Keratinocyte (primary cell): ENCODE measurements at regions not wholly inside any gene's neighbourhood (a gene's known extent, or its start where the extent isn't known, plus 50 kb on each side); places are given as distances from the start of the nearest gene placed in this dataset.

Experiments used
- EZH2 ChIP-seq: IDR thresholded peaks from one replicate; pipeline ENCODE4 v1.6.1; 2012; ENCODE audit warnings: inconsistent platforms, mild to moderate bottlenecking, low read length, moderate library complexity
- TF ChIP-seq, protein P1 (sequence below), 3 experiments: IDR thresholded peaks in 1 of 3; conservative IDR thresholded peaks in 1 of 3; optimal IDR thresholded peaks in 1 of 3; 2 replicates in 2 of 3; 3 replicates in 1 of 3; pipeline versions ENCODE3 to v1.5.1; 2011; ENCODE audit warnings: low read length in 3 of 3, mild to moderate bottlenecking in 3 of 3, moderate library complexity in 2 of 3, control low read depth in 1 of 3, inconsistent platforms in 1 of 3; ENCODE audit not compliant: insufficient read depth in 2 of 3; ENCODE audit errors: extremely low read depth in 1 of 3

DNA sequence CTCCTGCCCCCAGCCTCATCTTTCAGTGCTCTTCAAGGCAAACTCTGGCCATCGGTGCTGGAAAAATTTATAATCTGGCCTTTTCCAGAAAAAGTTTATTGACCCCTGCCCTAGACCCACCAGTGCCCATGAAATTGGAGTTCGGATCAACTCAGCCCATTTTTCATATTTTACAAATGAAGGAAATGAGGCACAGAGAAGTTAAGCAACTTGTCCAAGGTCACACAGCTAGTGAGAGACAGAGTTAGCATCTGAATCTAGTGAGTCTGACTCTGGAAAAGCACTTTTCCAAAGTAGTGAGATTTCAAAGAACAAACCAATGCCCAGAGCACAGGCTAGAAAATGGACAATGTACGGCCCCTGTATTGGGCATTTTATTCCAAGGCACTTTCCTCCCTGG is 69.4 kb upstream of the TLE3 start:
- TF ChIP-seq, protein P1, sequence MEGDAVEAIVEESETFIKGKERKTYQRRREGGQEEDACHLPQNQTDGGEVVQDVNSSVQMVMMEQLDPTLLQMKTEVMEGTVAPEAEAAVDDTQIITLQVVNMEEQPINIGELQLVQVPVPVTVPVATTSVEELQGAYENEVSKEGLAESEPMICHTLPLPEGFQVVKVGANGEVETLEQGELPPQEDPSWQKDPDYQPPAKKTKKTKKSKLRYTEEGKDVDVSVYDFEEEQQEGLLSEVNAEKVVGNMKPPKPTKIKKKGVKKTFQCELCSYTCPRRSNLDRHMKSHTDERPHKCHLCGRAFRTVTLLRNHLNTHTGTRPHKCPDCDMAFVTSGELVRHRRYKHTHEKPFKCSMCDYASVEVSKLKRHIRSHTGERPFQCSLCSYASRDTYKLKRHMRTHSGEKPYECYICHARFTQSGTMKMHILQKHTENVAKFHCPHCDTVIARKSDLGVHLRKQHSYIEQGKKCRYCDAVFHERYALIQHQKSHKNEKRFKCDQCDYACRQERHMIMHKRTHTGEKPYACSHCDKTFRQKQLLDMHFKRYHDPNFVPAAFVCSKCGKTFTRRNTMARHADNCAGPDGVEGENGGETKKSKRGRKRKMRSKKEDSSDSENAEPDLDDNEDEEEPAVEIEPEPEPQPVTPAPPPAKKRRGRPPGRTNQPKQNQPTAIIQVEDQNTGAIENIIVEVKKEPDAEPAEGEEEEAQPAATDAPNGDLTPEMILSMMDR (optimal IDR thresholded peaks at IDR 0.05 in 1 of 3, IDR thresholded peaks at IDR 0.05 in 1 of 3, conservative IDR thresholded peaks at IDR 0.05 in 1 of 3; ENCODE audit: extremely low read depth in 1 of 3, insufficient read depth in 2 of 3, low read length in 3 of 3) = no peak
- TF ChIP-seq EZH2 = no peak
